ENCODE measurements at regions not wholly inside any gene's neighbourhood (a gene's known extent, or its start where the extent isn't known, plus 50 kb on each side); places are given as distances from the start of the nearest gene placed in this dataset.

DNA sequence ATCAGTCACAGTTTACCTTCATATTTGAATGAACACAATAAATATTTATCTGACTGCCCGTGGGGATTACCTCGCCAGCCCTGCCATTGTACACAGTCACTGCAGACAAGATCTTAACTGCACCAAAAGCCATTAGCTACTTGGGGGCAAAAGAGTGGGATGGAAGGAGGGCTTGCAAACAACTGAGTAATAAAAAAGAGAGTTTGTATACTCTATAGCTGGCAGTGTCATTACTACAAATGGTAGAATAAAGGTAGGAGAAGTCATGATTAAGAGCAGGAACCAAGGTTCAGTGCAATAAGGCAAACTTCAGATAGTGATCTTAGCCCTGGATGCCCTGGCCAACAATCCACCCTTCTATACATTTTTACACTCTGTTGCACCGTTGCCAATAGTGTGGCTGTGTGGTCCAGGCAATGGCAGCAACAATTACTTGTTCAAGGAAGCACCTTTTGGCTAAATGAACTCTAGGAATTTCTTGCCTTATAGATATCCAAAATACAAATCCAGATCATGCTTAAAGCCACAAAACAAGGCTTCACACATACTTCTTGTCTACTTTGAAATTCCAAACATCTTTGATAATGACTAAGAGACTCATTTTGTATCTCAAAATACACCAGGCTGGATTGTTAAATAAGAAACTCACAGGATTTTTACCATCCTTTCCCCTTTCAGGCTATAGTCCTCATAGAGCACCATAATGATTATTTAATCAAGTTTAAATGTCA lies 955.4 kb upstream of the ADGRB3 start:
- TF ChIP-seq GATA2 (IDR thresholded peaks at IDR 0.05; ENCODE audit: insufficient read depth, insufficient read length, low read depth, low read length) = no peak
- no peak for TF ChIP-seq MYC (IDR thresholded peaks at IDR 0.05; ENCODE audit: low read depth, low read length)
- TF ChIP-seq, protein P1, sequence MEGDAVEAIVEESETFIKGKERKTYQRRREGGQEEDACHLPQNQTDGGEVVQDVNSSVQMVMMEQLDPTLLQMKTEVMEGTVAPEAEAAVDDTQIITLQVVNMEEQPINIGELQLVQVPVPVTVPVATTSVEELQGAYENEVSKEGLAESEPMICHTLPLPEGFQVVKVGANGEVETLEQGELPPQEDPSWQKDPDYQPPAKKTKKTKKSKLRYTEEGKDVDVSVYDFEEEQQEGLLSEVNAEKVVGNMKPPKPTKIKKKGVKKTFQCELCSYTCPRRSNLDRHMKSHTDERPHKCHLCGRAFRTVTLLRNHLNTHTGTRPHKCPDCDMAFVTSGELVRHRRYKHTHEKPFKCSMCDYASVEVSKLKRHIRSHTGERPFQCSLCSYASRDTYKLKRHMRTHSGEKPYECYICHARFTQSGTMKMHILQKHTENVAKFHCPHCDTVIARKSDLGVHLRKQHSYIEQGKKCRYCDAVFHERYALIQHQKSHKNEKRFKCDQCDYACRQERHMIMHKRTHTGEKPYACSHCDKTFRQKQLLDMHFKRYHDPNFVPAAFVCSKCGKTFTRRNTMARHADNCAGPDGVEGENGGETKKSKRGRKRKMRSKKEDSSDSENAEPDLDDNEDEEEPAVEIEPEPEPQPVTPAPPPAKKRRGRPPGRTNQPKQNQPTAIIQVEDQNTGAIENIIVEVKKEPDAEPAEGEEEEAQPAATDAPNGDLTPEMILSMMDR (IDR thresholded peaks at IDR 0.05; ENCODE audit: extremely low read depth in 1 of 2, insufficient read depth in 1 of 2, low read depth in 1 of 2, low read length in 2 of 2) = no peak
- no peak for TF ChIP-seq EZH2 (IDR thresholded peaks at IDR 0.05; ENCODE audit: borderline replicate concordance, low read depth, low read length, severe bottlenecking)
- TF ChIP-seq FOS (IDR thresholded peaks at IDR 0.05; ENCODE audit: borderline replicate concordance, insufficient read depth, low read length) = no peak
- TF ChIP-seq JUN (IDR thresholded peaks at IDR 0.05; ENCODE audit: borderline replicate concordance, insufficient read depth, insufficient read length, low read depth) = no peak
- no peak for TF ChIP-seq POLR2A (IDR thresholded peaks at IDR 0.05; ENCODE audit: low read depth, low read length)
- no peak for TF ChIP-seq POLR2AphosphoS5 (IDR thresholded peaks at IDR 0.05; ENCODE audit: insufficient read depth, low read depth, low read length)
- TF ChIP-seq, protein P2, sequence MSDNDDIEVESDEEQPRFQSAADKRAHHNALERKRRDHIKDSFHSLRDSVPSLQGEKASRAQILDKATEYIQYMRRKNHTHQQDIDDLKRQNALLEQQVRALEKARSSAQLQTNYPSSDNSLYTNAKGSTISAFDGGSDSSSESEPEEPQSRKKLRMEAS (IDR thresholded peaks at IDR 0.05; ENCODE audit: insufficient read depth, insufficient read length) = no peak
- Histone ChIP-seq H3K79me2 (ENCODE audit: control insufficient read depth, insufficient read depth, low read length) (no peaks in the 10 kb centered on the region), H3K9ac (replicated peaks; ENCODE audit: extremely low read depth, insufficient read depth, low read length) (no peak overlapping the region), H3K27me3 (ENCODE audit: control insufficient read depth in 2 of 2, insufficient read depth in 2 of 2, low read length in 2 of 2) (no peaks in the 10 kb centered on the region), H3K4me2 (ENCODE audit: insufficient read depth, low read length) (no peak overlapping the region), H4K20me1 (replicated peaks; ENCODE audit: control insufficient read depth, extremely low read depth, insufficient read depth, low read length) (no peaks in the 10 kb centered on the region), H3K9me3 (replicated peaks; ENCODE audit: control insufficient read depth, insufficient read depth, low read length) (no peaks in the 10 kb centered on the region), H3K27ac (ENCODE audit: insufficient read depth, low read depth, low read length) (no peak overlapping the region), H3K36me3 (ENCODE audit: control insufficient read depth in 2 of 2, extremely low read depth in 1 of 2, insufficient read depth in 2 of 2, low read length in 2 of 2) (no peaks in the 10 kb centered on the region), H2AFZ (ENCODE audit: low read depth, low read length) (no peak overlapping the region), H3K4me3 (replicated peaks in 1 of 3; ENCODE audit: insufficient read depth in 1 of 3, low read depth in 1 of 3, low read length in 3 of 3) (no peak overlapping the region), H3K4me1 (ENCODE audit: control insufficient read depth, extremely low read depth, insufficient read depth, low read length) (peaks cover 9% of the 10 kb centered on the region), H3K9me1 (replicated peaks; ENCODE audit: control insufficient read depth, extremely low read depth, insufficient read depth, low read length) (no peaks in the 10 kb centered on the region)
- CTCF ChIA-PET = no interaction called here
- FAIRE-seq = no peak
- dilution Hi-C loops (cut with MboI; ENCODE audit: extremely low pct_ligation_motif_present, low sequenced_read_pairs) (no loop called here), intact Hi-C loops (cut with micrococcal nuclease) (loop anchor here (5.0 kb wide), 1 partner anchor 37 kb away; no protein-coding TSS in a partner anchor)
- no TSS peak for BruUV-seq (replicated peaks)
- POLR2A ChIA-PET = no interaction called here
- DNase-seq (ENCODE audit: low read depth, low spot score) = no peak

Measured in endothelial cell of umbilical vein (primary cell).